ENCODE measurements at regions not wholly inside any gene's neighbourhood (a gene's known extent, or its start where the extent isn't known, plus 50 kb on each side); places are given as distances from the start of the nearest gene placed in this dataset.

DNA sequence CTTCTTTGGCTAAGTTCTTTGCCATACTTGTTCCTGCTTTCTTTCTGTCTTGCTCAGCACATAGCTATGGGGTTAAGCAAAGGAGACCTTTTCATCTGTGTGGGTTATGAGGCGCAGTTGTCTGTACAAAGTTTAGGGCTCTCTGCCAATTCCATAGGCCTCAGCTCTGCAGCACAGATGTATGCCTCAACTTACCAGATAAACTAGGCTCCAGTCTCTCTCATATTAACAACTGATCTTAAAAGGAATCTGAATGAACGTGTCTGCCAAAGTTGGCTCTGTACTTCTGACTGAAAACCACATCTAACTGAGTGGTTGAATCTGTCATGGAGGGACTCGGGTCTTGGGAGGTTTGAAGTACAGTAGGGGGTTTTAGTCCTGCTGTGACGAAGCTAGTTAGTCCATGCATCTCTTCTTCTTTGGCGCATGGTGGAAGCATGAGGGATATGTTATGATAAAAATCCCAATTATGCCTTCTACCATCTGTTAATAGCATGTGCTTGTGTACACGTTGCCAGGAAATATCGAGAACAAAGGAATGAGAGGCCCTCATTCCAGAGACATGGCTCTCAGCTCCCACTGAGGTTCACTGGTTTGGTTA is 114.6 kb upstream of the TSC22D2 start:
- Mint-ChIP-seq H3K36me3 (ENCODE audit: insufficient read depth, unreplicated experiment) (no peaks in the 10 kb centered on the region), H3K4me3 (ENCODE audit: unreplicated experiment) (no peak overlapping the region), H3K9me3 (ENCODE audit: unreplicated experiment) (no peaks in the 10 kb centered on the region), H3K27me3 (ENCODE audit: insufficient read depth, unreplicated experiment) (no peaks in the 10 kb centered on the region), H3K27ac (ENCODE audit: low read depth, unreplicated experiment) (no peak overlapping the region), H3K4me1 (ENCODE audit: insufficient read depth, unreplicated experiment) (peaks cover 5% of the 10 kb centered on the region)
- intact Hi-C loops (cut with micrococcal nuclease), result no loop called here
- TF ChIP-seq, protein P1, sequence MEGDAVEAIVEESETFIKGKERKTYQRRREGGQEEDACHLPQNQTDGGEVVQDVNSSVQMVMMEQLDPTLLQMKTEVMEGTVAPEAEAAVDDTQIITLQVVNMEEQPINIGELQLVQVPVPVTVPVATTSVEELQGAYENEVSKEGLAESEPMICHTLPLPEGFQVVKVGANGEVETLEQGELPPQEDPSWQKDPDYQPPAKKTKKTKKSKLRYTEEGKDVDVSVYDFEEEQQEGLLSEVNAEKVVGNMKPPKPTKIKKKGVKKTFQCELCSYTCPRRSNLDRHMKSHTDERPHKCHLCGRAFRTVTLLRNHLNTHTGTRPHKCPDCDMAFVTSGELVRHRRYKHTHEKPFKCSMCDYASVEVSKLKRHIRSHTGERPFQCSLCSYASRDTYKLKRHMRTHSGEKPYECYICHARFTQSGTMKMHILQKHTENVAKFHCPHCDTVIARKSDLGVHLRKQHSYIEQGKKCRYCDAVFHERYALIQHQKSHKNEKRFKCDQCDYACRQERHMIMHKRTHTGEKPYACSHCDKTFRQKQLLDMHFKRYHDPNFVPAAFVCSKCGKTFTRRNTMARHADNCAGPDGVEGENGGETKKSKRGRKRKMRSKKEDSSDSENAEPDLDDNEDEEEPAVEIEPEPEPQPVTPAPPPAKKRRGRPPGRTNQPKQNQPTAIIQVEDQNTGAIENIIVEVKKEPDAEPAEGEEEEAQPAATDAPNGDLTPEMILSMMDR (IDR thresholded peaks at IDR 0.05; ENCODE audit: unreplicated experiment), result no peak
- POLR2A ChIA-PET, result interaction anchor here (0.6 to 1.2 kb wide), 4 partner anchors 17 to 199 kb away, joined by 3 to 5 read pairs (median 3); no protein-coding TSS in a partner anchor
- no peak for DNase-seq (ENCODE audit: unreplicated experiment)
- CTCF ChIA-PET, result interaction anchor here (0.8 to 0.9 kb wide), 5 partner anchors 8 to 200 kb away, joined by 3 to 6 read pairs (median 4); no protein-coding TSS in a partner anchor
- no TSS peak for BruUV-seq (replicated peaks)

DNA sequence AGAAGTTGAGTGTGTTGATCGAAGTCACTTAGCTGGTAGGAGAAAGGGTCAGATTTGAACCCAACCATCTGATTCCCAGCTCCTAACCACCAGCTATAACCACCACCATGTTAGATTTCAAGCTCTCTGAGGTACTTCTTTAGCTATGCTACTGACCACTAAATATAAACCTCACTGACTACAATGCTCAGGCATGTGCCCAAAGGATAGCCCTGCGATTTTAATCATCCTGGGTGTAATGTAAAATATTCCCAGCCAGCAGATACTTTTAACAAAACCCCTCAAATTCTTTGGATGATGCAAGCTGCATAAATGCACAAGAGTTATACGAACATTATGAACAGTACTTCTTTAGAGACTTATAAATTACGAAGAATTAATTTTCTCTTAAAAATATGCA is 115.2 kb upstream of the TSC22D2 start:
- no TSS peak for BruUV-seq (replicated peaks)
- Mint-ChIP-seq H3K27me3 (ENCODE audit: insufficient read depth, unreplicated experiment) (no peaks in the 10 kb centered on the region), H3K9me3 (ENCODE audit: unreplicated experiment) (no peaks in the 10 kb centered on the region), H3K4me1 (ENCODE audit: insufficient read depth, unreplicated experiment) (peaks cover 5% of the 10 kb centered on the region), H3K4me3 (ENCODE audit: unreplicated experiment) (no peak overlapping the region), H3K36me3 (ENCODE audit: insufficient read depth, unreplicated experiment) (no peaks in the 10 kb centered on the region), H3K27ac (ENCODE audit: low read depth, unreplicated experiment) (no peak overlapping the region)
- CTCF ChIA-PET, result interaction anchor here (0.6 to 0.8 kb wide), 6 partner anchors 19 to 200 kb away, joined by 3 to 5 read pairs (median 4); no protein-coding TSS in a partner anchor
- POLR2A ChIA-PET, result interaction anchor here (0.6 to 1.2 kb wide), 3 partner anchors 51 to 115 kb away, joined by 3 read pairs; no protein-coding TSS in a partner anchor
- no peak for DNase-seq (ENCODE audit: unreplicated experiment)
- intact Hi-C loops (cut with micrococcal nuclease), result no loop called here
- TF ChIP-seq, protein P1 (IDR thresholded peaks at IDR 0.05; ENCODE audit: unreplicated experiment), result no peak

DNA sequence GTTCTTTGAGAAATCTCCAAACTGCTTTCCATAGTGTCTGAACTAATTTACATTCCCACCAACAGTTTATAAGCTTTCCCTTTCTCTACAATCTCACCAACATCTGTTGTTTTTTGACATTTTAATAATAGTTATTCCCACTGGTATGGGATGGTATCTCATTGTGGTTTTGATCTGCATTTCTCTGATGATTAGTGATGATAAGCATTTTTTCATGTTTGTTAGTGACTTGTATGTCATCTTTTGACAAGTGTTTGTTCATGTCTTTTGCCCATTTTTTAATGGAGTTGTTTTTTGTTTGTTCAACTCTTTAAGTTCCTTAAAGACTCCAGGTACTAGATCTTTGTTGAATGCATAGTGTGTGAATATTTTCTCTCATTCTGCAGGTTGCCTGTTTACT is 116.6 kb upstream of the TSC22D2 start:
- ChIA-PET CTCF (interaction anchor here (0.7 to 1.2 kb wide), 3 partner anchors 19 to 1310 kb away, joined by 3 to 4 read pairs (median 4); no protein-coding TSS in a partner anchor), POLR2A (interaction anchor here (0.7 to 2.2 kb wide), 2 partner anchors 118 to 175 kb away, joined by 3 to 8 read pairs; no protein-coding TSS in a partner anchor)
- intact Hi-C loops (cut with micrococcal nuclease), result no loop called here
- H3K4me3 Mint-ChIP-seq (ENCODE audit: unreplicated experiment), result no peak overlapping the region
- no peaks in the 10 kb centered on the region for H3K36me3 Mint-ChIP-seq (ENCODE audit: insufficient read depth, unreplicated experiment)
- BruUV-seq (replicated peaks), result no TSS peak
- H3K27ac Mint-ChIP-seq (ENCODE audit: low read depth, unreplicated experiment), result no peak overlapping the region
- H3K9me3 Mint-ChIP-seq (ENCODE audit: unreplicated experiment), result no peaks in the 10 kb centered on the region
- no peak for DNase-seq (ENCODE audit: unreplicated experiment)
- no peaks in the 10 kb centered on the region for H3K27me3 Mint-ChIP-seq (ENCODE audit: insufficient read depth, unreplicated experiment)
- TF ChIP-seq, protein P1 (IDR thresholded peaks at IDR 0.05; ENCODE audit: unreplicated experiment), result no peak
- H3K4me1 Mint-ChIP-seq (ENCODE audit: insufficient read depth, unreplicated experiment), result peaks cover 8% of the 10 kb centered on the region

DNA sequence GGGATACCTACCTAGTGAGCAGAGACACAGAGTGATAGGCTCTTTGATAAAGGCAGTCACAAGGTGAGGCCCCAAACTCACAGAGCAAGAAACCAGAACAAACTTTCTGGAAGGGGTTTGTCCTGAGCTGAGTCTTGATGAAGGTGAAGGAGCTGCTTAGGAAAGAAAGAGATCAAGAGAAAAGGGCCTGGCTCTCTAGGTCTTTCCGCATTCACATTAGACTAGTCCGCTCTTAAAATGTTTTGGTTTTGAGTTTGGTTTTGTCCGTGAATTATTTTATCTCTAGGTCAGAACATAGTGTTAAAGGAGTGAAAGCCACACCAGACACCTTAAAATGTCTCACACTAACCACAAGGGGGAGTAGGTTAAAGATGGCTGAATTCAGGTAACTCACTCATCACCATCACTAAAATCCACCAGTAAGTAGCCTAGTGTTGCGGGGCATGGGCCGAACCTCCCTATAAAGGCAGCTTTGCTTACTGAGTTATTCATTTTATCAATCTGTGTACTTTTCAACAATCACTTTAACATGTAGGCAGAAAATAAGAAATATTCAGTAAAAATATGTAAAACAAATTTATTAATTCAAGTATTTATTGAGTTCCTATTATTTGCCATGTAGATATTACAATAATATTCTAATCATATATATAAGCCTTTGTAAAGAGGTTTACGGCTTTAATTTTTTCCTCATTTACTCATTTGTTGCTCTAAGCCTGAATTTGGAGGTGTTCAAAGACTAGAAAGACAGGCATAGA is 121.5 kb upstream of the TSC22D2 start:
- POLR2A ChIA-PET, result interaction anchor here (0.7 to 1.3 kb wide), 12 partner anchors 13 to 260 kb away, joined by 3 to 4 read pairs (median 3); partner anchors contain the start of genes EIF2A, SERP1 and TSC22D2
- Mint-ChIP-seq H3K27ac (ENCODE audit: low read depth, unreplicated experiment) (peak overlapping the region; percentile 64), H3K4me3 (ENCODE audit: unreplicated experiment) (no peak overlapping the region), H3K4me1 (ENCODE audit: insufficient read depth, unreplicated experiment) (peaks cover 9% of the 10 kb centered on the region), H3K36me3 (ENCODE audit: insufficient read depth, unreplicated experiment) (no peaks in the 10 kb centered on the region), H3K27me3 (ENCODE audit: insufficient read depth, unreplicated experiment) (no peaks in the 10 kb centered on the region), H3K9me3 (ENCODE audit: unreplicated experiment) (peaks cover 4% of the 10 kb centered on the region)
- no TSS peak for BruUV-seq (replicated peaks)
- TF ChIP-seq, protein P1 (IDR thresholded peaks at IDR 0.05; ENCODE audit: unreplicated experiment), result peak; percentile 58
- DNase-seq (ENCODE audit: unreplicated experiment), result peak; percentile 72
- CTCF ChIA-PET, result interaction anchor here (0.6 to 5.2 kb wide), 28 partner anchors 10 to 255 kb away, joined by 3 to 30 read pairs (median 4); partner anchors contain the start of gene TSC22D2
- intact Hi-C loops (cut with micrococcal nuclease), result loop anchor here (1.0 kb wide), 3 partner anchors 84 to 209 kb away; partner anchors contain the start of gene TSC22D2
